BLaER1 (cell line): ENCODE measurements at regions not wholly inside any gene's neighbourhood (a gene's known extent, or its start where the extent isn't known, plus 50 kb on each side); places are given as distances from the start of the nearest gene placed in this dataset.

Experiments
- H3K27ac ChIP-seq: shearing (Covaris generic); formaldehyde crosslinking; 2 replicates; pipeline ENCODE4 v1.8.1; 2022
- H3K27me3 ChIP-seq: shearing (Covaris generic); formaldehyde crosslinking; 2 replicates; pipeline ENCODE4 v1.8.1; 2022
- H3K36me3 ChIP-seq: shearing (Covaris generic); formaldehyde crosslinking; 2 replicates; pipeline ENCODE4 v1.8.1; 2022
- H3K4me1 ChIP-seq: shearing (Covaris generic); formaldehyde crosslinking; 2 replicates; pipeline ENCODE4 v1.8.1; 2022
- H3K4me2 ChIP-seq: shearing (Covaris generic); formaldehyde crosslinking; 2 replicates; pipeline ENCODE4 v1.8.1; 2022
- H3K4me3 ChIP-seq: shearing (Covaris generic); formaldehyde crosslinking; 2 replicates; pipeline ENCODE4 v1.8.1; 2022
- H3K9ac ChIP-seq: shearing (Covaris generic); formaldehyde crosslinking; 2 replicates; pipeline ENCODE4 v1.8.1; 2022
- H3K9me3 ChIP-seq: shearing (Covaris generic); formaldehyde crosslinking; 2 replicates; pipeline ENCODE4 v1.8.1; 2022
- H4K20me1 ChIP-seq: shearing (Covaris generic); formaldehyde crosslinking; 2 replicates; pipeline ENCODE4 v1.8.1; 2022
- Cebpa-rat ChIP-seq: shearing (Covaris generic); IDR thresholded peaks from 2 replicates; pipeline ENCODE4 v1.8.1; 2022

DNA sequence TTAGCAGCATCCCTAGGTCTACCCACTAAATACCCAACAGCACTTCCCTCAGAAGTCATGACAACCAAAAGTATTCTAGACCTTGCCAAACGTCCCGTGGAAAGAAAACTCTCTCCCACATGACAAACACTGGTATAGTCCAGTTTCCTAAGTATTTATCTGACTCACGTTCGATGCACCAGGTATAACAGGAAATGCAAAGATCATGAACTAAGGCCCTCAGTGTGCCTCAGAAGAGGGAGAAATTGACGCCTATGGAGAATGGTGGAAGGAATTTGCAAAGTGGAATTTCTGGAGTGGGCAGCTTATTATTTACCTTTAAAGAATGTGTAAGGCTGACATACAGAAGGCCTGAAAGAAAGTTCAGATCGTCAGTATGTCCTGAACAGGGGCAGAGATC is 523.6 kb upstream of the DAB1 start:
- Histone ChIP-seq H3K27me3 (no peaks in the 10 kb centered on the region), H4K20me1 (no peaks in the 10 kb centered on the region), H3K9me3 (peaks cover 19% of the 10 kb centered on the region), H3K36me3 (no peaks in the 10 kb centered on the region), H3K27ac (no peak overlapping the region), H3K4me1 (no peaks in the 10 kb centered on the region), H3K9ac (no peak overlapping the region), H3K4me2 (no peak overlapping the region), H3K4me3 (no peak overlapping the region)
- no peak for TF ChIP-seq Cebpa-rat

DNA sequence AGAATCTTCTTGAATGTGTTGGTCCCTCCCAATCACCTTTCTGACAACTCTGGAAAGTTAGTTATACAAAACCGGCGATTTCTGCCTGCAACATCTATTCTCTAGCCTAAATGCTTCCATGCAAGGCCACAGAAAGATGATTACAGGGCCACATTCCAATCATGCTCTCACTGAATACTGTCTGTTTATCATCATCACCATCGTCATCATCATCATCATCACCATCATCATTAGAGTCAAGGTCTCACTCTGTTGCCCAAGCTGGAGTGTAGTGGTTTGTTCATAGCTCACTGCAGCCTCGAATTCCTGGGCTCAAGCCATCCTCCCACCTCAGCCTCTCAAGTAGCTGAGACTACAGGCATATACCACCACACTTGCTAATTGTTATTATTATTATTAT is 521.2 kb upstream of the DAB1 start:
- Histone ChIP-seq H4K20me1 (no peaks in the 10 kb centered on the region), H3K4me2 (no peak overlapping the region), H3K9me3 (peaks cover 25% of the 10 kb centered on the region), H3K36me3 (no peaks in the 10 kb centered on the region), H3K9ac (no peak overlapping the region), H3K27ac (no peak overlapping the region), H3K4me1 (no peaks in the 10 kb centered on the region), H3K4me3 (no peak overlapping the region), H3K27me3 (no peaks in the 10 kb centered on the region)
- no peak for TF ChIP-seq Cebpa-rat

DNA sequence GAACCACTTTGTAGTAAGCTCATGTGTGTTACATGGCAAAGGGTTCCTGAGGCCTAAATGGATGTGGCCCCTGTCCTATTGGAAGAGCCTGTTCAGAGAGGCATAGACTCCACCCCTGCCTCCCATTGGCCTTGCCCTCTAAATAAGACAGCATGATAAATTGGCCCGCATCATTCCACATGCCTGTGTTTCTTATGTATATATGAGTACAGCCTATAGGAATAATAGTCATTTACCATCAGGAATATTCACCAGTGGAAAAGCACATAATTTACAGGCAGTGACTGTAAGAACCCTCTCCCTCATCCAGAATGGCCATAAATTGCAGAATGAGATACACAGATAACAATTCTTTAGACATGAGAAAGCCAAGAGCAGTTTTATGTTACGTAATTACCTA is 519.5 kb upstream of the DAB1 start:
- no peak for TF ChIP-seq Cebpa-rat
- Histone ChIP-seq H3K4me3 (no peak overlapping the region), H3K9me3 (peaks cover 30% of the 10 kb centered on the region)

DNA sequence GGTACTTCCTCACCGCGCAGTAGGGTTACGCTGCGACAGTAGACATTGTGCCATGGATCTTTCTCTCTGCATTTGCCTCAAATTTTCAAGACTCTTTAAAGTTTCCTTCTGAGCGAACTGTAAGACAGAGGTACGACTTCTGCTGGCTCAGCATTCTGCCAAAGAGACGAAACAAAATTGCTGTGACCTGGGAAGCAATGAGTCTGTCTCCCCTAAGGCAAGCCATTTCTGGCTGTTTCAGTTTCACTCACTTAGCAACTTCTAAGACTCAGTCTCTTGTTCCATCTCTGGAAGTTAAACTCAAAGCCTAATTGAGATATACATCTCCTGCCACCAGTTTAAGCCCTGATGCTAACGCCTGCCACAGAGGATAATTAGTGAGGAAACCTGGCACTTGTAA is 510.9 kb upstream of the DAB1 start:
- TF ChIP-seq Cebpa-rat: no peak
- H3K27me3 ChIP-seq: no peaks in the 10 kb centered on the region
- H3K36me3 ChIP-seq: no peaks in the 10 kb centered on the region
- H3K4me2 ChIP-seq: no peak overlapping the region
- no peaks in the 10 kb centered on the region for H4K20me1 ChIP-seq
- H3K9ac ChIP-seq: no peak overlapping the region
- no peak overlapping the region for H3K4me3 ChIP-seq
- no peak overlapping the region for H3K27ac ChIP-seq
- no peaks in the 10 kb centered on the region for H3K4me1 ChIP-seq
- 0 out of 2 replicates have a peak, but pooled peaks cover 5% of the 10 kb centered on the region for H3K9me3 ChIP-seq

More for the DNA sequence above, 519.5 kb upstream of the DAB1 start:
- no peaks in the 10 kb centered on the region for H4K20me1 ChIP-seq
- no peak overlapping the region for H3K27ac ChIP-seq
- no peaks in the 10 kb centered on the region for H3K36me3 ChIP-seq
- H3K4me1 ChIP-seq: no peaks in the 10 kb centered on the region
- no peak overlapping the region for H3K9ac ChIP-seq
- H3K4me2 ChIP-seq: no peak overlapping the region
- H3K27me3 ChIP-seq: no peaks in the 10 kb centered on the region

DNA sequence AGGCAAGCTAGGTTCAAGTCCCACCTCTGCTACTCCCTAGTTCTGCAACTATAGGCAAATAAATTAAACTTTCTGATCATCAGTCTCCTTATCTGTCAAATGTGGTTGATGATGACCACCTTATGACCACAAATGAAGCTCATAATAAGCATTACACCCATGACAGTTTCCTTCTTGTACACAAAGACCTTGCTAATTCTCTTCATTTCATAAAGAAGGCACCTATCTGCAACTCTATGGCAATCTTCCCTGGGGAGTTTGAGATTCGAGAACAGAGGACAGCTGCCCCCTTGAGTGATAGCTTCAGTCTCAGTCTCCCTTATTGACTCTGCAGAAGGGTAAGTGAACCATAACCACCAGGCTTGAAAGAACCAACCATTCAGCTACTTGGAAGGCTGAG is 503.1 kb upstream of the DAB1 start:
- Histone ChIP-seq H3K4me2 (peak overlapping the region; percentile 39), H3K4me1 (peaks cover 28% of the 10 kb centered on the region), H3K4me3 (no peak overlapping the region), H3K9ac (no peak overlapping the region), H3K9me3 (no peaks in the 10 kb centered on the region), H3K27me3 (no peaks in the 10 kb centered on the region), H4K20me1 (no peaks in the 10 kb centered on the region), H3K36me3 (no peaks in the 10 kb centered on the region), H3K27ac (no peak overlapping the region)
- TF ChIP-seq Cebpa-rat: no peak

DNA sequence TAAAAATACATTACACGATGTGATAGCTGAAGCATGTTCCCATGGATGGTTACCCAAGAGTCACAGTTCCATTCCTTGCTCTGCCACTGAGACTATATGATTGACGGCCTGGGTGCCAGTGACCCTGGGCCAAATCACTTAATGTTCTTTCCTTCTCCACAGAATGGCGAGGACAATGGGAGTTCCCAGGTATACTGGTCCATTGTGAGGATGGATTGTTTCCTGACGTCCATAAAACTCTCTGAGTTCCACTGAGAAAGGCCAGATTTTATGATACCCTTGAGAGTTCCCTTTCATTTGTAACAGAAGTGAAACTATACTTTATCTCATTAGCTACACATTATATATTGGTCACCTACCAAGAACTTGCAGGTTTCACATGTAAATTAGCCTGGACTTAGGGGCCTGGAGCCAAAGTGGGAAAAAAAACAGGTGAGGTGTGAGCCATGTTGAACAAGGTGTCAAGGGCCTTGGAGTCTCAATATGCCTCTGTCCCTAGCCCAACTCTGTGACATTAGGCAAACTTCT is 502.2 kb upstream of the DAB1 start:
- H3K27me3 ChIP-seq: no peaks in the 10 kb centered on the region
- no peaks in the 10 kb centered on the region for H3K36me3 ChIP-seq
- H3K4me2 ChIP-seq: peak overlapping the region; percentile 18; the same call in 1 of the 2 replicates
- H3K9me3 ChIP-seq: no peaks in the 10 kb centered on the region
- H3K9ac ChIP-seq: no peak overlapping the region
- H3K4me1 ChIP-seq: peaks cover 37% of the 10 kb centered on the region
- H3K27ac ChIP-seq: no peak overlapping the region
- H4K20me1 ChIP-seq: no peaks in the 10 kb centered on the region
- no peak for TF ChIP-seq Cebpa-rat
- H3K4me3 ChIP-seq: no peak overlapping the region

DNA sequence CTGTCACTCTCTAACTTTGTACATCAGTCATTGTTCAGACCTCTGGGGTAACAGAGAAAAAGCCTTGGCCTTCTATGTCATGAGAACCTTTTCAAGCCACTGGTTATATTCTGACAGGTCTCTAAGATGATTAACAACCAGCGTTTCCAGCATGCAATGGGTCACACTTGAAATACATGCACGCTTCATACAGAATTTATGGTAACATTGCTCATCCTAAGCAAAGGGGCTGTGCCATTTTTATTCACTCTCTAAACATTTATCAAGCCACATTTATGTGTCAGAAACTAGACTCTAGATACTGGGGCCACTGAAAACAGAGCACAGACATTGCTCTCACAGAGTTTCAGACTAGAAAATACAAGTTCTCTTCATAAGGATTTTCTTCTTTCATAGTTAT is 501.4 kb upstream of the DAB1 start:
- no peaks in the 10 kb centered on the region for H3K9me3 ChIP-seq
- no peak overlapping the region for H3K4me2 ChIP-seq
- H3K27me3 ChIP-seq: no peaks in the 10 kb centered on the region
- H4K20me1 ChIP-seq: no peaks in the 10 kb centered on the region
- no peaks in the 10 kb centered on the region for H3K36me3 ChIP-seq
- H3K27ac ChIP-seq: no peak overlapping the region
- H3K4me1 ChIP-seq: peaks cover 42% of the 10 kb centered on the region
- no peak overlapping the region for H3K4me3 ChIP-seq
- H3K9ac ChIP-seq: no peak overlapping the region
- no peak for TF ChIP-seq Cebpa-rat

DNA sequence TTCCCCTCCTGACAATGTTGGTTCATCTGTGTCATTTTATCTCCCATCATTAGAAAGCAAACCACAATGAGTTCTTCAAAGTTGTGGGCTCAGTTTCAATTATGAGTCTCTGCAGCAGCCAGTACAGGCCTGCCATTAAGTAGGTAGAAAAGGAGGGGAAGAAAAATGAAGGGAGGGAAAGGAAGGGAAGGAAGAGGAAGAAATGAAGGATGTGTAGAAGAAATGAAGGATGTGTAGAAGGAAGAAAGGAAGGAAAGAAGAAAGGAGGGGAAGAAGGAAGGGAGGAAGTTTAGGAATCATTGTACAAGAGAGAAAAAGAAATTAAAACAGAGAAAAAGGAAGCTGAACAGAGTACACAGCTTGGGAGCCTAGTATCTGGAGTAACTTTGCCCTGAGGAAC is 498.3 kb upstream of the DAB1 start:
- TF ChIP-seq Cebpa-rat: no peak
- H3K4me2 ChIP-seq: peak overlapping the region; percentile 72

DNA sequence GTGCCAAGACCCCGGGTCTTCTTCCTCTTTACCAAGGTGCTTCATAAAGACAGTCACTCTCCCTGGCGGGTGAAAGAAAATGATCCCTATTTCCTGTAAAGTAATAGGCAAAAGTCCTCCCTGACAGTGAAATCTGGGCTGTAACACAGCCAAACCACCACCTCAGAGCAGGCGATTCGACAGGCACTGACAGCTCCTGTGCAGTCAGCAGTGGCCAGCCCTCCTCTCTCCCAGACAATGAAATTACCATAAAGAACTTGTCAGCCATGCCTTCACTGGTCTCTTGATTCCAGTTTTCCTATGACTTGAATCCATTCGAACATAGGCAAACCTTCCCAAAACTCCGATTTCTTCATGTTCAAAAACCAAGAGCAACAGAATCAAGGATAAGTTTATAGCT is 492.2 kb upstream of the DAB1 start:
- Histone ChIP-seq H3K27me3 (no peaks in the 10 kb centered on the region), H4K20me1 (no peaks in the 10 kb centered on the region), H3K36me3 (no peaks in the 10 kb centered on the region), H3K4me1 (peaks cover 4% of the 10 kb centered on the region), H3K9me3 (no peaks in the 10 kb centered on the region), H3K4me3 (no peak overlapping the region), H3K27ac (no peak overlapping the region), H3K4me2 (no peak overlapping the region), H3K9ac (no peak overlapping the region)
- no peak for TF ChIP-seq Cebpa-rat

More for the DNA sequence above, 498.3 kb upstream of the DAB1 start:
- Histone ChIP-seq H3K27me3 (no peaks in the 10 kb centered on the region), H3K4me1 (peaks cover 37% of the 10 kb centered on the region), H3K27ac (no peak overlapping the region), H3K9me3 (no peaks in the 10 kb centered on the region), H4K20me1 (no peaks in the 10 kb centered on the region), H3K4me3 (no peak overlapping the region), H3K9ac (peak overlapping the region; percentile 35; the same call in 1 of the 2 replicates), H3K36me3 (no peaks in the 10 kb centered on the region)

DNA sequence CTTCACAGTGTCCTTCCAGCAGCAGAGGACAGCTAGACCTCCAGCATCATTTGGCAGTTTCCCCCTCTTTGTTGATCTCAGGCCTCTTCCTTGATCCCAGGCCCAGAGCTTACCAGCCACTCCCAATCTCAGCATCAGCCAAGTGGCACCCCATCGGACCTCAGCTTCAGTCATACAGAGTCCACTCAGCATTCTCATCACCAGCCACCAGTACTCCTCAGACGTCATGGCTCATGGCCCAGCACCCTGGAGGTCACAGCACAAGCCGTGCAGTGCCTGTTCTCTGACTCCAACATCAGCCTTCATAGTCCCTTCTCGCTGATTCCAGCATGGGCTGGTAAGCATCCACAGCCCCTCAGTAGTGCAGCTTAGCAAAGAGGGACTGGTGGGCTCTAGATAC is 487.6 kb upstream of the DAB1 start:
- H3K4me2 ChIP-seq: no peak overlapping the region
- no peaks in the 10 kb centered on the region for H3K27me3 ChIP-seq
- H3K9me3 ChIP-seq: no peaks in the 10 kb centered on the region
- no peaks in the 10 kb centered on the region for H3K36me3 ChIP-seq
- peaks cover 9% of the 10 kb centered on the region for H3K4me1 ChIP-seq
- no peak overlapping the region for H3K27ac ChIP-seq
- H3K4me3 ChIP-seq: no peak overlapping the region
- no peak for TF ChIP-seq Cebpa-rat
- no peak overlapping the region for H3K9ac ChIP-seq
- no peaks in the 10 kb centered on the region for H4K20me1 ChIP-seq

DNA sequence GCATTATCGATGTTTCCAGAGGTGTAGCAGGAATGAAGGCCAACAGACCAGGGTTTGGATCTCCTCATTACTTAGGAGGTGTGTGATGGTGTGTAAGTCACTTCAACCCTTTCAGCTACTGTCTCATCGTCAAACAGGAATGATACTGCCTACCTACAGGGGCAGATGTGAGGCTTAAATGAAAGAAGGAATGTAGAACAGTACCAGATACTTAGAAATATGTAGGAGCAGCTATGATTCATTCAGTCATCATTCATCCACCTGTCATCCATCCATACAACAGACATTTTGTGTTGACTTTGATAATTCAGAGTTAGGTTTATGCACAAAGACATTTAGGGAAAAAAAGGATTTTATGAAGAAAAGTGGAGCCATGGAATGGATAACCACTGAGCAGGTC is 486.9 kb upstream of the DAB1 start:
- no peak for TF ChIP-seq Cebpa-rat
- H4K20me1 ChIP-seq: no peaks in the 10 kb centered on the region
- H3K36me3 ChIP-seq: no peaks in the 10 kb centered on the region
- no peak overlapping the region for H3K4me3 ChIP-seq
- H3K4me1 ChIP-seq: peaks cover 9% of the 10 kb centered on the region
- H3K9ac ChIP-seq: no peak overlapping the region
- H3K4me2 ChIP-seq: peak overlapping the region; percentile 38; the same call in 1 of the 2 replicates
- H3K27ac ChIP-seq: no peak overlapping the region
- no peaks in the 10 kb centered on the region for H3K27me3 ChIP-seq
- H3K9me3 ChIP-seq: no peaks in the 10 kb centered on the region
